WTC11 (cell line): ENCODE measurements at regions not wholly inside any gene's neighbourhood (a gene's known extent, or its start where the extent isn't known, plus 50 kb on each side); places are given as distances from the start of the nearest gene placed in this dataset.

Source experiments
- ATAC-seq: fragments of 200-7000 bp; cut with Tn5 transposase; 2 replicates; pipeline ENCODE4 v1.10.0; 2021; ENCODE audit warnings: mild to moderate bottlenecking, moderate library complexity
- CTCF ChIA-PET: fragments of 300-600 bp; sonication (Branson Sonifier 250); formaldehyde crosslinking; loops from one replicate; lab custom pipeline; 2021; ENCODE audit warnings: antibody characterized with exemption; lab: Charles Lee
- POLR2A ChIA-PET: fragments of 350-600 bp; sonication (Branson Sonifier 250); formaldehyde crosslinking; loops from one replicate; lab custom pipeline; 2021; ENCODE audit warnings: antibody characterized with exemption; lab: Charles Lee
- DNase-seq: peaks from one replicate; pipeline ENCODE4 v3.0.0; 2021; ENCODE audit warnings: low spot score
- H3K27ac Mint-ChIP-seq: 2 replicates; pipeline ENCODE4 v1.8.0; 2021; ENCODE audit warnings: mixed read lengths
- H3K27me3 Mint-ChIP-seq: 2 replicates; pipeline ENCODE4 v1.8.0; 2021; ENCODE audit warnings: low read depth, mild to moderate bottlenecking, moderate library complexity, mixed read lengths
- H3K36me3 Mint-ChIP-seq: 2 replicates; pipeline ENCODE4 v1.8.0; 2021; ENCODE audit warnings: mixed read lengths
- H3K4me1 Mint-ChIP-seq: 2 replicates; pipeline ENCODE4 v1.8.0; 2022; ENCODE audit warnings: mixed read lengths
- H3K4me3 Mint-ChIP-seq: 2 replicates; pipeline ENCODE4 v1.8.0; 2021; ENCODE audit warnings: mild to moderate bottlenecking, moderate library complexity, mixed read lengths
- H3K9me3 Mint-ChIP-seq: 2 replicates; pipeline ENCODE4 v1.8.0; 2021; ENCODE audit warnings: mixed read lengths
- CBFB ChIP-seq: sonication (generic); formaldehyde crosslinking; IDR thresholded peaks from 2 replicates; pipeline ENCODE4 v1.8.1; 2022; ENCODE audit warnings: mild to moderate bottlenecking, low read depth, missing genetic modification reagents
- ELF4 ChIP-seq: sonication (generic); formaldehyde crosslinking; IDR thresholded peaks from 2 replicates; pipeline ENCODE4 v1.8.1; 2022; ENCODE audit warnings: low read depth, mild to moderate bottlenecking, moderate library complexity, missing genetic modification reagents
- FOXP1 ChIP-seq: sonication (generic); formaldehyde crosslinking; IDR thresholded peaks from 2 replicates; pipeline ENCODE4 v1.8.0; 2022; ENCODE audit warnings: missing genetic modification reagents, mild to moderate bottlenecking, moderate library complexity, borderline replicate concordance
- MXD4 ChIP-seq: fragments of 250-450 bp; sonication (Bioruptor Pico); IDR thresholded peaks from 2 replicates; pipeline ENCODE4 v1.8.0; 2021; ENCODE audit warnings: mild to moderate bottlenecking, moderate library complexity, borderline replicate concordance
- NR1H2 ChIP-seq: sonication (generic); formaldehyde crosslinking; IDR thresholded peaks from 2 replicates; pipeline ENCODE4 v1.9.0; 2021; ENCODE audit warnings: mild to moderate bottlenecking, moderate library complexity, missing genetic modification reagents
- RELA ChIP-seq: sonication (generic); formaldehyde crosslinking; IDR thresholded peaks from 2 replicates; pipeline ENCODE4 v1.8.1; 2022; ENCODE audit warnings: missing genetic modification reagents, mild to moderate bottlenecking, borderline replicate concordance
- SMAD4 ChIP-seq: sonication (generic); formaldehyde crosslinking; IDR thresholded peaks from 2 replicates; pipeline ENCODE4 v1.8.0; 2022; ENCODE audit warnings: mild to moderate bottlenecking, missing genetic modification reagents
- TP53 ChIP-seq: sonication (generic); formaldehyde crosslinking; IDR thresholded peaks from 2 replicates; pipeline ENCODE4 v1.8.1; 2023; ENCODE audit warnings: mild to moderate bottlenecking, missing genetic modification reagents
- ZBTB21 ChIP-seq: sonication (generic); formaldehyde crosslinking; IDR thresholded peaks from 2 replicates; pipeline ENCODE4 v1.8.1; 2023; ENCODE audit warnings: mild to moderate bottlenecking, missing genetic modification reagents, borderline replicate concordance
- ZNF138 ChIP-seq: sonication (generic); formaldehyde crosslinking; conservative IDR thresholded peaks from 2 replicates; pipeline ENCODE4 v1.8.1; 2022; ENCODE audit warnings: mild to moderate bottlenecking, moderate library complexity, missing genetic modification reagents
- ZNF232 ChIP-seq: sonication (generic); formaldehyde crosslinking; IDR thresholded peaks from 2 replicates; pipeline ENCODE4 v1.8.0; 2022; ENCODE audit warnings: mild to moderate bottlenecking, missing genetic modification reagents
- TF ChIP-seq, protein P1 (sequence below): fragments of 250-450 bp; sonication (Bioruptor Pico); IDR thresholded peaks from 2 replicates; pipeline ENCODE4 v1.9.0; 2021; ENCODE audit warnings: moderate library complexity, mild to moderate bottlenecking, inconsistent platforms, borderline replicate concordance
- TF ChIP-seq, protein P2 (sequence below): sonication (generic); formaldehyde crosslinking; IDR thresholded peaks from 2 replicates; pipeline ENCODE4 v1.8.1; 2022; ENCODE audit warnings: missing genetic modification reagents, borderline replicate concordance
- TF ChIP-seq, protein P3 (sequence below): fragments of 250-450 bp; sonication (Bioruptor Pico); conservative IDR thresholded peaks from 2 replicates; pipeline ENCODE4 v1.9.0; 2021; ENCODE audit warnings: mild to moderate bottlenecking
- TF ChIP-seq, protein P4 (sequence below): sonication (generic); formaldehyde crosslinking; IDR thresholded peaks from 2 replicates; pipeline ENCODE4 v1.8.1; 2022; ENCODE audit warnings: low read depth, missing genetic modification reagents, borderline replicate concordance
- TF ChIP-seq, protein P5 (sequence below): sonication (generic); formaldehyde crosslinking; IDR thresholded peaks from 2 replicates; pipeline ENCODE4 v1.8.0; 2022; ENCODE audit warnings: mild to moderate bottlenecking, missing genetic modification reagents
- TF ChIP-seq, protein P6 (sequence below): sonication (generic); formaldehyde crosslinking; IDR thresholded peaks from 2 replicates; pipeline ENCODE4 v1.8.1; 2023; ENCODE audit warnings: mild to moderate bottlenecking, missing genetic modification reagents, moderate library complexity
- TF ChIP-seq, protein P7 (sequence below): fragments of 250-450 bp; sonication (Bioruptor Pico); IDR thresholded peaks from 2 replicates; pipeline ENCODE4 v2.1.2; 2022; ENCODE audit warnings: mild to moderate bottlenecking, moderate library complexity
- TF ChIP-seq, protein P8 (sequence below): sonication (generic); formaldehyde crosslinking; IDR thresholded peaks from 2 replicates; pipeline ENCODE4 v1.8.1; 2022; ENCODE audit warnings: mild to moderate bottlenecking, moderate library complexity, missing genetic modification reagents
- TF ChIP-seq, protein P9 (sequence below): sonication (generic); formaldehyde crosslinking; IDR thresholded peaks from 2 replicates; pipeline ENCODE4 v1.8.1; 2023; ENCODE audit warnings: mild to moderate bottlenecking, missing genetic modification reagents, borderline replicate concordance

DNA sequence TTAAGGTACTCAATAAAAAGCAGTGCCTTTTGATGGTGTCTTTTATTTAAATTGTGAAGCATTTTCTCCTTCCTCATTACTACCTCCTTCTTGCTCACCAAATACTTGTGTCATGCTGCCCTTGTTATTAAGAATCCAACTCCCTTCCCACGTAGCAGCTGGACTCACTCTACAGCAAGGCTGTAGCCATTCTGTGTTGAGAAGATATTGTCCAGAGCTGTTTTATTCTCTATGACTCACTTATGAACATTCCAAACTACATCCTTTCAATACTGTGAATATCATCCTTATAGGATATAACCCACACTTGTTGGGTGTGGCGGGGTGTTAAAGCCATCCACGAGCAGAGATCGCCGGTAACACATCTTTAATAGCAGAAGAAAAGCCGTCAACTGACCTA lies 1671.5 kb upstream of the SLC10A2 start:
- ATAC-seq (no peak), DNase-seq (no peak)
- Mint-ChIP-seq H3K36me3 (no peaks in the 10 kb centered on the region), H3K4me1 (no peaks in the 10 kb centered on the region), H3K27me3 (no peaks in the 10 kb centered on the region), H3K4me3 (no peak overlapping the region)
- POLR2A ChIA-PET = no interaction called here
- TF ChIP-seq, protein P1, sequence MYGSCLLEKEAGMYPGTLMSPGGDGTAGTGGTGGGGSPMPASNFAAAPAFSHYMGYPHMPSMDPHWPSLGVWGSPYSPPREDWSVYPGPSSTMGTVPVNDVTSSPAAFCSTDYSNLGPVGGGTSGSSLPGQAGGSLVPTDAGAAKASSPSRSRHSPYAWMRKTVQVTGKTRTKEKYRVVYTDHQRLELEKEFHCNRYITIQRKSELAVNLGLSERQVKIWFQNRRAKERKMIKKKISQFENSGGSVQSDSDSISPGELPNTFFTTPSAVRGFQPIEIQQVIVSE (CRISPR knock-in tag) = no peak
- TF ChIP-seq, protein P2, sequence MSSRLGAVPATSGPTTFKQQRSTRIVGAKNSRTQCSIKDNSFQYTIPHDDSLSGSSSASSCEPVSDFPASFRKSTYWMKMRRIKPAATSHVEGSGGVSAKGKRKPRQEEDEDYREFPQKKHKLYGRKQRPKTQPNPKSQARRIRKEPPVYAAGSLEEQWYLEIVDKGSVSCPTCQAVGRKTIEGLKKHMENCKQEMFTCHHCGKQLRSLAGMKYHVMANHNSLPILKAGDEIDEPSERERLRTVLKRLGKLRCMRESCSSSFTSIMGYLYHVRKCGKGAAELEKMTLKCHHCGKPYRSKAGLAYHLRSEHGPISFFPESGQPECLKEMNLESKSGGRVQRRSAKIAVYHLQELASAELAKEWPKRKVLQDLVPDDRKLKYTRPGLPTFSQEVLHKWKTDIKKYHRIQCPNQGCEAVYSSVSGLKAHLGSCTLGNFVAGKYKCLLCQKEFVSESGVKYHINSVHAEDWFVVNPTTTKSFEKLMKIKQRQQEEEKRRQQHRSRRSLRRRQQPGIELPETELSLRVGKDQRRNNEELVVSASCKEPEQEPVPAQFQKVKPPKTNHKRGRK = no peak
- TF ChIP-seq, protein P3, sequence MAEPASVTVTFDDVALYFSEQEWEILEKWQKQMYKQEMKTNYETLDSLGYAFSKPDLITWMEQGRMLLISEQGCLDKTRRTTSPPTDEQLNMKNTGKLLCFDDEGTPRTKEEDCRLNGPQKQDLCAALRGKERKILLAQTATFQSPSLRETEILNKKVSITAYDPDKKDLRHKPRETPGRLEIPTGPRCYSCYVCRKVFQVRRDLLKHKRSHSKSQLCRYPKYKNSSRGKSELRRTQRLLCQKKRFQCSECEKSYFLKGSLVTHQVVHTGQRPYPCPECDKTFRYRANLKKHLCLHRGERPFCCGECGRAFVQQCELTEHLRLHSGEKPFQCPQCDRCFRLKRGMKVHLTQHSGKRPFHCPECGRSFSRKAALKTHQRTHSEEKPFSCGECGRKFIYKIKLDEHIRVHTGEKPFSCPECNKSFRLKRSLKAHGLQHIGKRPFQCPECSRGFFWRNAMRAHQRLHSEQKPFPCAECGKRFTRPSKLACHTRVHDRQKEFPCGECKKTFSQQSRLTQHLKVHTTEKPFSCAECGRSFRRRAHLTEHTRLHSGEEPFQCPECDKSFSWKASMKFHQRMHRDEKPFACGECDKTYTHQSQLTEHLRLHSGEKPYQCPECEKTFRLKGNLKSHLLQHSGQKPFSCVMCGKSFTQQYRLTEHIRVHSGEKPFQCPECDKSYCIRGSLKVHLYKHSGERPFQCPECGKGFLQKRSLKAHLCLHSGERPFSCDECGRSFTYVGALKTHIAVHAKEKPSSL (CRISPR knock-in tag) = no peak
- TF ChIP-seq ZNF138 = no peak
- TF ChIP-seq MXD4 = no peak
- TF ChIP-seq, protein P4, sequence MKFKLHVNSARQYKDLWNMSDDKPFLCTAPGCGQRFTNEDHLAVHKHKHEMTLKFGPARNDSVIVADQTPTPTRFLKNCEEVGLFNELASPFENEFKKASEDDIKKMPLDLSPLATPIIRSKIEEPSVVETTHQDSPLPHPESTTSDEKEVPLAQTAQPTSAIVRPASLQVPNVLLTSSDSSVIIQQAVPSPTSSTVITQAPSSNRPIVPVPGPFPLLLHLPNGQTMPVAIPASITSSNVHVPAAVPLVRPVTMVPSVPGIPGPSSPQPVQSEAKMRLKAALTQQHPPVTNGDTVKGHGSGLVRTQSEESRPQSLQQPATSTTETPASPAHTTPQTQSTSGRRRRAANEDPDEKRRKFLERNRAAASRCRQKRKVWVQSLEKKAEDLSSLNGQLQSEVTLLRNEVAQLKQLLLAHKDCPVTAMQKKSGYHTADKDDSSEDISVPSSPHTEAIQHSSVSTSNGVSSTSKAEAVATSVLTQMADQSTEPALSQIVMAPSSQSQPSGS (CRISPR knock-in tag) = no peak
- no peak for TF ChIP-seq CBFB
- TF ChIP-seq, protein P5, sequence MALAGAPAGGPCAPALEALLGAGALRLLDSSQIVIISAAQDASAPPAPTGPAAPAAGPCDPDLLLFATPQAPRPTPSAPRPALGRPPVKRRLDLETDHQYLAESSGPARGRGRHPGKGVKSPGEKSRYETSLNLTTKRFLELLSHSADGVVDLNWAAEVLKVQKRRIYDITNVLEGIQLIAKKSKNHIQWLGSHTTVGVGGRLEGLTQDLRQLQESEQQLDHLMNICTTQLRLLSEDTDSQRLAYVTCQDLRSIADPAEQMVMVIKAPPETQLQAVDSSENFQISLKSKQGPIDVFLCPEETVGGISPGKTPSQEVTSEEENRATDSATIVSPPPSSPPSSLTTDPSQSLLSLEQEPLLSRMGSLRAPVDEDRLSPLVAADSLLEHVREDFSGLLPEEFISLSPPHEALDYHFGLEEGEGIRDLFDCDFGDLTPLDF = no peak
- no peak for TF ChIP-seq TP53 (CRISPR knock-in tag)
- TF ChIP-seq, protein P6, sequence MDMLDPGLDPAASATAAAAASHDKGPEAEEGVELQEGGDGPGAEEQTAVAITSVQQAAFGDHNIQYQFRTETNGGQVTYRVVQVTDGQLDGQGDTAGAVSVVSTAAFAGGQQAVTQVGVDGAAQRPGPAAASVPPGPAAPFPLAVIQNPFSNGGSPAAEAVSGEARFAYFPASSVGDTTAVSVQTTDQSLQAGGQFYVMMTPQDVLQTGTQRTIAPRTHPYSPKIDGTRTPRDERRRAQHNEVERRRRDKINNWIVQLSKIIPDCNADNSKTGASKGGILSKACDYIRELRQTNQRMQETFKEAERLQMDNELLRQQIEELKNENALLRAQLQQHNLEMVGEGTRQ = no peak
- TF ChIP-seq ZBTB21 (CRISPR knock-in tag) = no peak
- no peak for TF ChIP-seq RELA
- no peak for TF ChIP-seq ELF4
- TF ChIP-seq SMAD4 = no peak
- TF ChIP-seq, protein P7, sequence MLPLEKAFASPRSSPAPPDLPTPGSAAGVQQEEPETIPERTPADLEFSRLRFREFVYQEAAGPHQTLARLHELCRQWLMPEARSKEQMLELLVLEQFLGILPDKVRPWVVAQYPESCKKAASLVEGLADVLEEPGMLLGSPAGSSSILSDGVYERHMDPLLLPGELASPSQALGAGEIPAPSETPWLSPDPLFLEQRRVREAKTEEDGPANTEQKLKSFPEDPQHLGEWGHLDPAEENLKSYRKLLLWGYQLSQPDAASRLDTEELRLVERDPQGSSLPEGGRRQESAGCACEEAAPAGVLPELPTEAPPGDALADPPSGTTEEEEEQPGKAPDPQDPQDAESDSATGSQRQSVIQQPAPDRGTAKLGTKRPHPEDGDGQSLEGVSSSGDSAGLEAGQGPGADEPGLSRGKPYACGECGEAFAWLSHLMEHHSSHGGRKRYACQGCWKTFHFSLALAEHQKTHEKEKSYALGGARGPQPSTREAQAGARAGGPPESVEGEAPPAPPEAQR = no peak
- TF ChIP-seq NR1H2 (CRISPR knock-in tag) = no peak
- TF ChIP-seq FOXP1 (CRISPR knock-in tag) = no peak
- TF ChIP-seq, protein P8, sequence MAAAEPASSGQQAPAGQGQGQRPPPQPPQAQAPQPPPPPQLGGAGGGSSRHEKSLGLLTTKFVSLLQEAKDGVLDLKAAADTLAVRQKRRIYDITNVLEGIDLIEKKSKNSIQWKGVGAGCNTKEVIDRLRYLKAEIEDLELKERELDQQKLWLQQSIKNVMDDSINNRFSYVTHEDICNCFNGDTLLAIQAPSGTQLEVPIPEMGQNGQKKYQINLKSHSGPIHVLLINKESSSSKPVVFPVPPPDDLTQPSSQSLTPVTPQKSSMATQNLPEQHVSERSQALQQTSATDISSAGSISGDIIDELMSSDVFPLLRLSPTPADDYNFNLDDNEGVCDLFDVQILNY (CRISPR knock-in tag) = no peak
- no peak for TF ChIP-seq ZNF232 (CRISPR knock-in tag)
- TF ChIP-seq, protein P9, sequence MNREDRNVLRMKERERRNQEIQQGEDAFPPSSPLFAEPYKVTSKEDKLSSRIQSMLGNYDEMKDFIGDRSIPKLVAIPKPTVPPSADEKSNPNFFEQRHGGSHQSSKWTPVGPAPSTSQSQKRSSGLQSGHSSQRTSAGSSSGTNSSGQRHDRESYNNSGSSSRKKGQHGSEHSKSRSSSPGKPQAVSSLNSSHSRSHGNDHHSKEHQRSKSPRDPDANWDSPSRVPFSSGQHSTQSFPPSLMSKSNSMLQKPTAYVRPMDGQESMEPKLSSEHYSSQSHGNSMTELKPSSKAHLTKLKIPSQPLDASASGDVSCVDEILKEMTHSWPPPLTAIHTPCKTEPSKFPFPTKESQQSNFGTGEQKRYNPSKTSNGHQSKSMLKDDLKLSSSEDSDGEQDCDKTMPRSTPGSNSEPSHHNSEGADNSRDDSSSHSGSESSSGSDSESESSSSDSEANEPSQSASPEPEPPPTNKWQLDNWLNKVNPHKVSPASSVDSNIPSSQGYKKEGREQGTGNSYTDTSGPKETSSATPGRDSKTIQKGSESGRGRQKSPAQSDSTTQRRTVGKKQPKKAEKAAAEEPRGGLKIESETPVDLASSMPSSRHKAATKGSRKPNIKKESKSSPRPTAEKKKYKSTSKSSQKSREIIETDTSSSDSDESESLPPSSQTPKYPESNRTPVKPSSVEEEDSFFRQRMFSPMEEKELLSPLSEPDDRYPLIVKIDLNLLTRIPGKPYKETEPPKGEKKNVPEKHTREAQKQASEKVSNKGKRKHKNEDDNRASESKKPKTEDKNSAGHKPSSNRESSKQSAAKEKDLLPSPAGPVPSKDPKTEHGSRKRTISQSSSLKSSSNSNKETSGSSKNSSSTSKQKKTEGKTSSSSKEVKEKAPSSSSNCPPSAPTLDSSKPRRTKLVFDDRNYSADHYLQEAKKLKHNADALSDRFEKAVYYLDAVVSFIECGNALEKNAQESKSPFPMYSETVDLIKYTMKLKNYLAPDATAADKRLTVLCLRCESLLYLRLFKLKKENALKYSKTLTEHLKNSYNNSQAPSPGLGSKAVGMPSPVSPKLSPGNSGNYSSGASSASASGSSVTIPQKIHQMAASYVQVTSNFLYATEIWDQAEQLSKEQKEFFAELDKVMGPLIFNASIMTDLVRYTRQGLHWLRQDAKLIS = no peak
- TF ChIP-seq, all 79 proteins: peak for 0
- Mint-ChIP-seq H3K27ac (no peak overlapping the region; the same call in 1 of the 2 replicates), H3K9me3 (no peaks in the 10 kb centered on the region)
- CTCF ChIA-PET = interaction anchor here (0.9 kb wide), 1 partner anchor 36 kb away, joined by 3 read pairs; no protein-coding TSS in a partner anchor
